ENCODE measurements at regions not wholly inside any gene's neighbourhood (a gene's known extent, or its start where the extent isn't known, plus 50 kb on each side); places are given as distances from the start of the nearest gene placed in this dataset.

GRCh38 chr21:38614558-38614957 is 116.3 kb upstream of the ERG start:
- DNase-seq, result no peak

- no peak for DNase-seq
Measured at GRCh38 chr21:38619480-38619879, 121.2 kb upstream of the ERG start.

GRCh38 chr21:38619992-38620479 is 121.8 kb upstream of the ERG start:
- DNase-seq, result peak in 1 of 2 donors; percentile 17

- DNase-seq, result no peak
Measured at GRCh38 chr21:38621132-38621531, 122.9 kb upstream of the ERG start.

- no peak for DNase-seq
Measured at GRCh38 chr21:38622081-38622826, 124.0 kb upstream of the ERG start.

- DNase-seq, result no peak
Measured at GRCh38 chr21:38622827-38623209, 124.5 kb upstream of the ERG start.

GRCh38 chr21:38623552-38623951 is 125.3 kb upstream of the ERG start:
- no peak for DNase-seq

- no peak for DNase-seq
Measured at GRCh38 chr21:38625000-38625399, 126.7 kb upstream of the ERG start.

GRCh38 chr21:38626306-38626705 is 128.0 kb upstream of the ERG start:
- peak; percentile 12 to 43 for DNase-seq

GRCh38 chr21:38628349-38628748 is 130.1 kb upstream of the ERG start:
- DNase-seq, result no peak

- peak; percentile 75 to 85 for DNase-seq
Measured at GRCh38 chr21:38631206-38631605, 132.9 kb upstream of the ERG start.

GRCh38 chr21:38631676-38632075 is 133.4 kb upstream of the ERG start:
- no peak for DNase-seq

GRCh38 chr21:38637161-38637560 is 138.9 kb upstream of the ERG start:
- DNase-seq, result no peak

GRCh38 chr21:38639571-38640354 is 141.5 kb upstream of the ERG start:
- peak; percentile 59 to 62 for DNase-seq

- DNase-seq, result peak; percentile 27 to 30
Measured at GRCh38 chr21:38640355-38640742, 142.1 kb upstream of the ERG start.

- no peak for DNase-seq
Measured at GRCh38 chr21:38643404-38644023, 145.2 kb upstream of the ERG start.

- no peak for DNase-seq
Measured at GRCh38 chr21:38645282-38645681, 147.0 kb upstream of the ERG start.

- no peak for DNase-seq
Measured at GRCh38 chr21:38646213-38646837, 148.0 kb upstream of the ERG start.

- DNase-seq, result no peak
Measured at GRCh38 chr21:38649120-38649519, 150.8 kb upstream of the ERG start.

GRCh38 chr21:38651570-38651969 is 153.3 kb upstream of the ERG start:
- no peak for DNase-seq

GRCh38 chr21:38652396-38652795 is 153.3 kb upstream of the ETS2 start:
- DNase-seq, result no peak

- DNase-seq, result no peak
Measured at GRCh38 chr21:38654580-38654979, 151.1 kb upstream of the ETS2 start.

- no peak for DNase-seq
Measured at GRCh38 chr21:38658511-38658910, 147.2 kb upstream of the ETS2 start.

Measured in inflammatory macrophage treated with lipopolysaccharide for 1 hour (primary cell).